HG02981 (cell line): ENCODE measurements at regions not wholly inside any gene's neighbourhood (a gene's known extent, or its start where the extent isn't known, plus 50 kb on each side); places are given as distances from the start of the nearest gene placed in this dataset.

Source experiments
- ATAC-seq: cut with Tn5 transposase; IDR thresholded peaks from one replicate; pipeline ENCODE4 v1.9.1; 2021; ENCODE audit warnings: mild to moderate bottlenecking, moderate library complexity; ENCODE audit not compliant: unreplicated experiment

- no peak for ATAC-seq
These were observed 986.5 kb downstream of the TBC1D22A start for GRCh38 chr22:47748957-47749356.

DNA sequence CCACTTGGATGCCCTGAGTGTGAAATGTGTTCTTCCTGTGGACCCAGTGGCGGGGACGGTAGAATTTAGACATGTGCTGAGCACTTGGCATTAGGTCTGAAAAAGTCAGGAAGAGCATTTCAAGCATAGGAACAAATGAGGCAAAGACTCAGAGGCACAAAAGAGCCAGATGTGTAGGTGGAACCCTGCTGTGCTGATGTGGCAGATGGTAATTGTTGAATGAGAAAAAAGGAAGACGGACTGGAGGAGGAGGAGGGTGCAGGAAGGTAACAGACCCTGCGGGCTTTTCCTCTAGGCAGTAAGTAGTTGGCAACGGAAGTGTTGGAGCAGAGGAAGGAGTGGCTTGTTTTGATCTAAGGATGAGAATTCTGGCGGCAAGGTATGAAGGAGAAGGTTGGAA lies 985.8 kb downstream of the TBC1D22A start:
- ATAC-seq = no peak

DNA sequence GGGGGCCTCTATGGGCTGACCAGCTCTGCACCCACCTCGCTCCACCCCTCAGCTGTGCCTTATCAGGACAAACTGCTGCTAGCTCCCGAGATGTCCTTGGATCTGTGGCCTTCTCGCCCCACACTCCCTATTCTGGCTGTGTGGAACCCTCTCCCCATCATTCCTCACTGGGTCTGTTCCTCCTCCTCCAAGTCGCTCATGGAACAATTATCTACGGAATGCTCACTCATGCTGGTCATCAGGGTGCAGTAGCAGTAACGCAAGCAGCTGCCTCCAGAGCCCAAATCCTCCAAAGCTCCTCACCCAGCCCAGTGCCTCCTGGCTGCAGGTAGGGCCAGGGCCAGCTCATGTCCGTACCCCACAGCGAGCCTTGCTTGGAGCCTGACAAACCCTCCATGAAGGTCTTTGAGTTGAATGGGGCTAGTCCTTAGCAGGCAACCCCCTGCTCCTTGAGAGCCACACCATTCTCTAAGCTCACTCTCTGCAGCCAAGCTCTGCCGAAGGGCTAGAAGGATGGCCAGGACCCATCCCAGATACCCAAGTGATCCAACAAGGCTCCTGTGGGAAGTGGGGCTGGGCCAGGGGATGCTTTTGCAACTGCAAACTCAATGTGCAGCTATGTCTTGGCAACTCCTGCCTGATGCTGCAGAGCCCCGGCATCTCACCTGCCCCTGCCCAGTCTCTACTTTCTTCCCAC lies 977.8 kb downstream of the TBC1D22A start:
- no peak for ATAC-seq

DNA sequence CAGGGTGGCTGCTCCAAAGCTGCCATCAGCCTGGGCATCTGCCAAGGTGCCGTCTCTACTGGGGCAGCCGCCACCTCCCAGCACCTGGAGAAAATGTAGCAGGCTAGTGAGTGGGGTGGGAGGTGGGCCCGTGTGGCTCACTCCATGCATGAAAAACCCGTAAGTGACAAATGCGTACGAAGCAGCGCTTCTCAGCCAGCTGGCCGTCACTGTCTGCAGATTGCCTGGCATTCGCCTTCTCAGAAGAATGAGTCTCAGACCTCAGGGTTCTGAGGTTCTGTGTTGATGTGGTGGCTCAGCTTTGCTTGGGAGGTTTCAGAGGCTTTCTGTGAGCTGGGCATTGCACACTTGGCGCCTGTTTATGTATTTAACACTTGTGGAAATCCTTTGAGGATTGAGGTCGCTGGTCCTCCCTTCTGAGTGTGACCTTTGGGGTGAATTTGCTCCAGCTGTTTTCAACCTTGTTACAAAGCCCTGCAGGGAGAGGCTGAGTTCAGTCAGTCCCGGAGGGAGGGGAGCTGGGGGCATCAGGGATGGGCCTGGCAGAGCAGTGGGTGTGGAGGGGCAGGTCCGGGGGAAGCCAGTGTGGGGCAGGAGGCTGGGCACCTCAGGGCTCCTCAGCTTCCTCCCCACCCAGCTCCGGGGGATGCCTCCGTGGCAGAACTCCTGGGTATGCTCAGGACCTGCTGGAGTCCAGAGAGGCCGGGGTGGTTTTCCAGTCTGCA lies 977.0 kb downstream of the TBC1D22A start:
- ATAC-seq = no peak

DNA sequence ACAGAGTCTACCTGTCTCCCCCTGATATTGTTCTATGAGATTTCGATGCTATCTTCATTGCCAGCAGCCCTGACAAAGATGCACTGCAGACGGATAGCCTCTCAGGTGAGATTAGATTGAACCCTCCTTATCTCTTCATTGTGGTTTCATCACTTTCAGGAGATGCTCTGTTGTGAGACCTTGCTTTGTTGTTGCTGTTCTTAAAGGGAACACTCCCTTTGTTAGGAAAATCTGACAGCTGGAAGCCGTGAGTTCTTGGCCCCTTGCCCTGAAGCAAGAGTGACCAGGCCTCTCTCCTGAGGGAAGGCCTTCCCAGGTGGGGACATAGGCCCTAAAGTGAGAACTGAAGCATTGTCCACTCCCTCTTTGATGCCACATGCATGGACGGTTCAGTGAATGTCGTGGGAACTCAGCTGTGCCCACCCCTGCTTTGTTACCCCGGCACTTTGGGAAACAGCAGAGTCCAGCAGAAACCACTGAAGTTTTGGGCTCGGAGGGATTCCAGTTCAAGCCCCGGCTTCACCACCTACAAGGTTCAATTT lies 976.1 kb downstream of the TBC1D22A start:
- no peak for ATAC-seq

DNA sequence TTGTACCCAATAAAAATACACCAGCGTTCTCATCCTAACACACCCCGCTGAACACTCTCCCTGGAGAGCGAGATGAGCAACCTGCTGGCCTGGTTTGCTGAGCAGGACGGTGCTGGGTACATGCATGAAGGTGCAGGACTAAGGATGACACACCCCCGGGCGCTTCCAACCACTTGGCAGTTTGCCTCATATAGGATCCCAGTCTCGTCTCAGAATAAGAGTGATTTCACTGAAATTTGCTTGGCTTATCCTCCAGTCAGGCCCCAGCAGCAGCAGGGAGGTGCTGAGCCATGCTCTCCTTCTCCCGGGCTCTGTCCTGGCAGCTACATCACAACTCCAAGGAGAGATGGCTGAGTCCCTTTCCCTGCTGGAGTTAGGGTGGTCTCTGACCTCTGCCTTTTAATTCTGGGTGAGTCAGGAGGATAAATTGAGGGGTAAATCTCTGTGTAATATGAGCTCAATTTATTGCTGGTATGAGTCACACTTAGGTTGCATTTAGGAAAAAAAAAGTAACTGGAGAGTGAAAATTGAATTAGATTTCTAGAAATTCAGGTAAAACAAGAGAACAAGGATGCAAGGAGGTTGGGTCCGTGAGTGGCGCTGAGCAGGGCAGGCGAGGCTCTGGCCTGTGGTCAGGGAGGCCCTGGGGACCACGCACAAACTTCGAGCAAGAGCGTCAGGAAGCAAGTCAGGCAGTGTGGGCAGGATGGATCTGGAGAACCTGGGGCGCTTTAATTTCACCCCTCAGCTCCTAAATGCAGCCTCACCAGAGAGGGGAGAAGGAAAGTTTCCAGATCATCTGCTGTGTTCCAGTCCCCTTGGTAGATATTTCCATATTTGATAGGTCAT lies 974.0 kb downstream of the TBC1D22A start:
- no peak for ATAC-seq

- ATAC-seq = no peak
These were observed 972.1 kb downstream of the TBC1D22A start for GRCh38 chr22:47734511-47734910.

- ATAC-seq = no peak
These were observed 965.2 kb downstream of the TBC1D22A start for GRCh38 chr22:47727641-47728040.

GRCh38 chr22:47724751-47725150 lies 962.3 kb downstream of the TBC1D22A start:
- ATAC-seq = no peak

- no peak for ATAC-seq
These were observed 961.6 kb downstream of the TBC1D22A start for GRCh38 chr22:47724030-47724429.

DNA sequence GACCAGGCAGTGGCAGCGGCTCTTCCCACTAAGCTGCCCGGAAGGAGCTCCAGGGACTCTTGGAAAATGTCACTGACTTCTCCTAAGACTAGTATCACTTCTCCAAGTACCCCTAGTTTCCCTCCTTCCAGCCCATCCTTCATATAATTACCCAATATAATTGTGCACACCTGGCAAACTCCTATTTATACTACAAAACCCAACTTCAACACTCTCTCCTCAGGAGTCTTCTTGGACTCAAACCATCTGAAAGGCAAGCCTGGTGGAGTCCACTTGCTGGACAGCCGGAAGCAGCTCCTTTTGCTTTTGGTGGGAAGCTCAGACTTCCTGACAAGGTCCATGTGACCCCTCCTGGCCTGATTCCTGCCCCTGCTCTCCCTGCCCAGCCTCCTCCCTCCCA lies 955.9 kb downstream of the TBC1D22A start:
- ATAC-seq = no peak

GRCh38 chr22:47716890-47717615 lies 954.6 kb downstream of the TBC1D22A start:
- no peak for ATAC-seq

DNA sequence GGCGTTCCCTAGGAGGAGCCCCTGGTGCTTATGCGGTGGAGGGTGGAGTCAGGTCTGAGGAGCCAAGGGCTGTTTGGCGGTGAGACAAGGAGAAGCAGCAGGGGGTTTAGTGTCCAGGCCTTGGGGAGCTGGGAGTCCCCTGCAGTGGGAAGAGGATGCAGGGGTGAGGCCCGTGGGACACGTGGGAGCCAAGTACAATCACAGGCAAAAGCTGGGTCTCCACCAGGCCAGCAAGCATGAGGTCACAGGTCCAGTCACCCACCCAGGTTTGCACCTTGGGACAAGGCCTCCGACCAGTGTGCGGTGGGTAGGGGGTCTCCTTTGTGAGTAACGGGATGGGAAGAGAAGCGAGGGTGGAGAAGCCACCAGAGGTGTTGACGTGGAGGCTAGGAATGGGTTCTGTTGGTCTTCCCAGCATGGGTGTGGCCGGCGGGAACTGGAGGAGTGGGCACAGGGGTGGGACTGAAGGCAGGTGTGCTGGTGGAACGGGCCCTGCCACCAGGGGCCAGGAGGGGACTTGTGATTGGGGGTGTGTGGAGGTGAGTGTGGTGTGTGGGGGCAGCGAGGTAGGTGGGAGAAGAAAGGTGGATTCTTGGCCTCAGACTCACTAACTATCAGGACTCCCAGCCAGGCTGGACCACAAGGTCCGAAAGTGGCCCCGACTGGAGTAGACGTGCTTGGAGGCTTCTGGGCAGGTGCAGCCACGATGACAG lies 953.6 kb downstream of the TBC1D22A start:
- no peak for ATAC-seq

DNA sequence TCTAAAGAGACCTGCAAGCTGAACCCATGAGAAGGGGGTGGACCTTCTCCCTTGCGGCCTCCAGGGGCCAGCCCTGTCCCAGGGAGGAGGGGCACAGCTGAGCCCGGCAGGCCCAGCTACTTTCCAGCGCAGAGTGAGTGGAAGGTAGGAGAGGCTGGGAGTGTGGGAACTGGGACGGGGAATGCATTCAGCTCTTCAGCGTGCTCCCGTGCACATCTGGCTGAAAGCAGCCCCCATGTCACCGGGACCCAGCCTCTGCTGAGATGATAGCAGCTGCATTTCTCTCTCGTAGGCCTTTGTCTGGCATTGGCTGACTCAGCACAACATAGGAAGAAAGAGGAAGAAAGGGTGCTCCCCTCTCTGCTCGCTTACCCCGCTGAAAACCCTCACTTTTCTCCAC lies 951.5 kb downstream of the TBC1D22A start:
- no peak for ATAC-seq

DNA sequence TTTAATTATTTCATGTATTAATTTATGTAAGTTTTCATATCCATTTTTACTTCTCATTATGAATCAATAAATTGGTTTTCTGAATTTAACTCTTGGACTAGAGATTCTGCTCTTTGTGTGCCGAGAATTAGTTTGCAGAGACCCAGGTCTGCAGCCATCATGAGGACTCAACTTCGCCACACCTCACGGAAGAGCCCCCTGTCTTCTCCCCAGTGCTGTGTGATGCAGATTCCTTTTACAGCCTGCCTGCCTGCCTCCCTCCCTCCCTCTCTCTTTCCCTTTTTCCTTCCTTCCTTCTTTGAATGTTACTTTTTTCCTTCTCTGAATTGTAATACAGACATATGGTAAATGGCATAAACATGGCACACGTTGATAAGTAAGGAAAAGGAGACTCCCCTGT lies 947.7 kb downstream of the TBC1D22A start:
- no peak for ATAC-seq

DNA sequence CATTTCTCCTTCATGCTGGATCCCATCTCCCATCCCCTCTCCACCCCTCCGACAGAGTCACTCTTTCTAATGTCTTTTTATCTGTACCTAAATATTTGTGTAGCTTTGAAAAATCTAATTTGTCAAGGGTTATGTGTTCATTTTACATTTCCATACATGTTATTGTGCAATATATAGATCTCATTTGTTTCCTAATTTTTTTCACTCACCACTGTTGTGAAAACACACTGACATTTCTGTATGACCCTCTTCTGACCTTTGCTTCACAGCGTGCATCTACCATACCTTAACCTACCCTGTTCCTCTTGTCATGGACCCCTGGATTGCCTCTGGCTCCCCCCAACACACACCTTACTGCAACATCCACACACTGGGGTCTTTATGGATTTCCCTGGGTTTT lies 942.9 kb downstream of the TBC1D22A start:
- no peak for ATAC-seq

DNA sequence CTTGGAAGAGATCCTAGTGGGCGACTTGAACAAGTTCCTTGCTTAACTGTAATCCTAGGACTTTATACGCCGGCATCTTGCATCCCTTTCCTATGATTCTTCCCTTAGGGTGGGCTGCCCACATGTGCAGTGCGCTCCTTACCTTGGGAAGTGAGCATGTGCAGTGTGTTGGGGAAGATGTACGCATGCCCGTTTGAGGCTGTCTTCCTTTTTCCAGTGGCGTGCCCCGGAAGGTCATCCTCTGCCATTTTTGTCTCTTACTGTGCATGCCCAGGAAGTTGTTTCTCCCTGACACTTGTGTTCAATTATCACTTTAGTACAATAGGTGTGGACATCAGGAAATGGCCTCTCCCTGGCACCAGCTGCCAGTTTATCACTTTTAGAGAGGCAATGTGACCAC lies 936.5 kb downstream of the TBC1D22A start:
- ATAC-seq = no peak

DNA sequence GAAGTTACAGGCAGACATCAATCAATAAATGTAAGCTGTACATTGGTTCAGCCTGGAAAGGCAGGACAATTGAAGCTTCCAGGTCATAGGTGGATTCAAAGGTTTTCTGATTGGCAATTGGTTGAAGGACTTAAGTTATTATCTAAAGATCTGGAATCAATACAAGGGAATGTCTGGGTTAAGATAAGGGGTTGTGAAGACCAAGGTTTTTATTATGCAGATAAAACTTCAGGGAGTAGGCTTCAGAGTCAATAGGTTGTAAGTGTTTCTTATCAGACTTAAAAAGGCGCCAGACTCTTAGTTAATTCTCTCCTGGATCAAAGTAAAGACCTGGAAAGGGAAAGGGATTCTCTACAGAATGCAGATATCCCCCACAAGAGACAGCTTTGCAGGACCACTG lies 935.4 kb downstream of the TBC1D22A start:
- no peak for ATAC-seq

DNA sequence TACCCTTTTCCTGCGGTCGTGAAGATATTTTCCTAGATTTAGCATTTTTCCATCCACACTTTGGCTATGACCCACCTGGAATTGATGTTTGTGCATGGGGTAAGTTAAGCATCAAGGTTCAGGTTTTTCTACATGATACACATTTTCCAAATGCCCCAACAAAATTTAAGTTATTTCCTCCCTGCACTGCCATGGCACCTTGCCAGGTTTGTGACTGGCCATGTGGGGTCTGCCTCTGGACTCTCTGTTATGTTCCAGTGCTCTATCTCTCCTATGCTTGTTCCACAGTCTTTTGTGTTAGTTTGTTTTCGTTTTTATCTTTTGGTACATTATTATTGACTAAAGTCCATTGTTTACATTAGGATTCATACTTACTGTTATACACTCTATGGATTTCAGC lies 934.3 kb downstream of the TBC1D22A start:
- no peak for ATAC-seq

- no peak for ATAC-seq
These were observed 932.7 kb downstream of the TBC1D22A start for GRCh38 chr22:47695176-47695575.
